H7 (cell line): ENCODE measurements at regions not wholly inside any gene's neighbourhood (a gene's known extent, or its start where the extent isn't known, plus 50 kb on each side); places are given as distances from the start of the nearest gene placed in this dataset.

Experiments
- DNase-seq: peaks from one replicate; pipeline ENCODE4 v3.0.0; 2012
- H3K27me3 ChIP-seq: 2 replicates; pipeline ENCODE4 v1.6.0; 2011; ENCODE audit warnings: mild to moderate bottlenecking, low read length; ENCODE audit not compliant: control insufficient read depth, insufficient read depth
- H3K36me3 ChIP-seq: replicated peaks from 2 replicates; pipeline ENCODE4 v1.5.1; 2011; ENCODE audit warnings: low read length; ENCODE audit not compliant: control insufficient read depth, insufficient read depth
- H3K4me3 ChIP-seq: 2 replicates; pipeline ENCODE4 v1.5.1; 2011; ENCODE audit warnings: low read depth, mild to moderate bottlenecking, control low read depth, low read length, moderate library complexity; ENCODE audit not compliant: insufficient read depth

DNA sequence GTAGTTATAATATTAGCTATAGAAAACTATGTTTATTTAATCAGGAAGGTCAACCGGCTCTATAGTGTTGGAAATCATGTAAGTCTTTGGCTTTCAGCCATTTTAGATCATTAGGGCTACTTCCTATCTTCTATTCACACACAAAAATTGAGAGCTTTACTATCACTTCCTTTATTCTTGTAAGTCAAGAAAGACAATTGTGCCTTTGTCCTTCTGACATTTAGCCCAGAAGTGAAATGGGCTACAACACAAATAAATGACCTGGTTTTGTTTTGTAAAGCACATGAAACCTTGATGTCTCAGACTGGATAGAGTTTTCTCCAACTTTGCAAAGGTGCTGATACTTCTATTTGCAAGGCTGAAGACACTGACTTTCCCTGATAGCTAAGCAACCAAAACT is 122.4 kb upstream of the ACSL4 start:
- H3K4me3 ChIP-seq, result no peak overlapping the region
- H3K36me3 ChIP-seq, result no peaks in the 10 kb centered on the region
- no peaks in the 10 kb centered on the region for H3K27me3 ChIP-seq
- DNase-seq, result no peak

DNA sequence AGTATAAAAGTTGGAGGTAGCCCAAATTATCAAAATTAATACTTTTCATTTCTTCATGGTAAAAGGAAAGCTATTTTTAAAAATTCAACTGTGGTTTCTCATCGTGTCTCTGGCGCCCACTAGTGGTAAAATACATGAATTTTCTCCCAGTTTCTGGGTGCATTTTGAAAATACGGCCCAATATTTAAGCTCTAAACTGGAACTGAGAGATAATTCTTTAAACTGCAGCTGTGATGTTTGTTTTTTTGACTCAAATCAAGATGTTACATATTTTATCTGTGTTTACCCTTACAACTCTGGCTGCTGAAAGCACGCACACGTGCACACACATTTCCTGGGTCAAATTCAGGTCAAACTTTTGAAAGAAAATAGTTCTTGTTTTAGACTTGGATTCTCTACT is 123.9 kb upstream of the ACSL4 start:
- peak; percentile 22 for DNase-seq
- Histone ChIP-seq H3K27me3 (no peaks in the 10 kb centered on the region), H3K4me3 (no peak overlapping the region), H3K36me3 (no peaks in the 10 kb centered on the region)

DNA sequence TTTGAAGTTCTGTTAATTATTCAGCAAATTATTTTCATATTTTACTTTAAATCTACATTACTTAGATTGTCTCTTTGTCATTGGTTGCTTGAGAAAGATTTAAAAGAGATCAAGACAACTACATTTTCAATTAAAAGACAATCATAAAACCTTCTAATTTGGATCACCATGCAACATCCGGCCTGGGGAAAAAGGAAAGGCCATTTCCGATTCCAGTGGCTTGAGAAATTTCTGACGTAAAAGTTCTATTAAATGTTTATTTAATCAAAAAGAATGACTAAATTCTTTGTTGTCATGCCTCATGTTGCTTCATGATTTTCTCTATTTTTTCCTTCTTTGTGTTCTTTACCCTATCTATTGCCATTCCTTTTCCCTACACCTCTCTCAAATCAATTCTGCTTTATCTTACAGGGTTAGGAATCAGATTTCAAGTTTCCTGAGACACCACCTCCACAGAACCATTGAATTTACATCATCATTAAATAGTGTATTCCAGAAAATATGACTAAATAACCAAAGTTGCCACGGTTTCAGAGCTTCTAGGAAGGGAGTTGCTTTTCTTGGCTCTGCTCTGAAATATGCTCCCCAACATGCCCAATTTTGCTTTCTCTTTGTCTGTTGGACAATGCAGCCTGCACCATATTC is 124.6 kb upstream of the ACSL4 start:
- no peak overlapping the region for H3K4me3 ChIP-seq
- no peaks in the 10 kb centered on the region for H3K27me3 ChIP-seq
- no peak for DNase-seq
- H3K36me3 ChIP-seq, result no peaks in the 10 kb centered on the region

DNA sequence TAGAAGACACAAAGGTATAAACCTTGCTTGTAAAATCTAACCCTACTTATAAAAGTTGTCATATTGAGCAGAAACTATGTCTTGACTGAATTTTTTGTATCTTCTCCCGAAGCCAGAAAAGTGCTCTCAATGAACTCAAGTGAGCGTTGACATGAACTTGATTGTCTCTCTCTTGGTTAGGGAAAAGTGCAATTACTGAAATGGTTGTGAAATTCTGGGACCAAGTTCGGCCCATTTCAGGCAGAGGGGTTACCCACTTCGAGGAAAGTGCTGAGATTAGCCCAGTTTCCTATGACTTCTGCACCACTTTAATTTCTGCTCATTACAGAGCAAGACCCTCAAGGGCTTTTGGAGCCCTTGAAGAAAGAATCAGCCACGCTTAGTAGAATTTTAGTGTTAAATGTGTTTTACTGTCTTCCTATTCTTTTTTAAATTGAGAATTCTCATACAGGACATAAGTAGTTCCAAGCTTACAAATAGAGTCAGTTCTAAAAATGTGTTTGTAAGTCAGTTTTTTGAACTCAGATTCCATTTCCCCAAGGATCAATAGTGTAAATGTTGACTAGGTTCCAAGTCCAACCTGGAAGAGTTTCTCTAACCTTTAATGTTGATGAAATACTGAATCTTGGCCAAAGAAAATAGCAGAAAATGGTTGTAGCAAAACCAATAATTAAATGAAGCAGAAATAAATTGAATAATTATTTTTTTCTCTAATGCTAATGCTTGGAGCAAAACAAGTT is 125.7 kb upstream of the ACSL4 start:
- Histone ChIP-seq H3K27me3 (no peaks in the 10 kb centered on the region), H3K36me3 (no peaks in the 10 kb centered on the region), H3K4me3 (no peak overlapping the region)
- no peak for DNase-seq

DNA sequence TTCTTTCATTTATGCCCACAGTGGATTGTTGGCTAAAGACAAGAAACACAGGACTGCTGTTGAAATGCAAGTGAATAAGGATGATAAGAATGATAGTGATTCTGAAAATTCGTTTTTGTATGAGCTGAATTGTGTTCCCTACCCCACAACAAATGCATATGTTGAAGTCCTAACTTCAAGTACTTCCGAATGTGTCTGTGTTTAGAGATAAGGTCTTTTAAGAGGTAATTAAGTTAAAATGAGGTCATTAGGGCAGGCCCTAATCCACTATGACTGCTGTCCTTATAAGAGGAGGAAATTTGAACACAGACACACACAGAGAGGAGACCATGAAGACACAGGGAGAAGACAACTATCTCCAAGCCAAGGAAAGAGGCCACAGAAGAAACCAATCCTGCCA is 126.6 kb upstream of the ACSL4 start:
- no peak for DNase-seq
- H3K36me3 ChIP-seq, result no peaks in the 10 kb centered on the region

DNA sequence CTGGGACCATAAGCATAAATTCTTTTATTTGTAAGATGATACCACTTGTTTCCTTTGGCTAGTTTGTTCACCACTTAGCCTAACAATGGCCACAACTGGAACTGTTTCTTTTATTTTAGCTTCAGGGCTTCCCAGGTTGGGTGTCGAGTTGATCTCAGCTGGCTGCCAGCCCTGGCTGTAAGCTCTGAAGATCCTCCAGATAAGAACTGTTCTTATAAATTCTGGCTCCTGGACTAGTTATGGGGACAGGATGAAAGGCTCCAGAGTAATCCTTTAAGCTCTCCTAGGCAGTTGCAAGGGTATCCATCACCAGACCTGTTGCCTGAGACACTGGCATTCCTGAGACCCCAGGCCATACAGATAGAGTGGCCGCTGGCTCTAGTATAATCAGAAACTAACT is 129.4 kb upstream of the ACSL4 start:
- Histone ChIP-seq H3K27me3 (no peaks in the 10 kb centered on the region), H3K36me3 (no peaks in the 10 kb centered on the region)
- DNase-seq, result no peak

More for the DNA sequence above, 126.6 kb upstream of the ACSL4 start:
- Histone ChIP-seq H3K27me3 (no peaks in the 10 kb centered on the region), H3K4me3 (no peak overlapping the region)

DNA sequence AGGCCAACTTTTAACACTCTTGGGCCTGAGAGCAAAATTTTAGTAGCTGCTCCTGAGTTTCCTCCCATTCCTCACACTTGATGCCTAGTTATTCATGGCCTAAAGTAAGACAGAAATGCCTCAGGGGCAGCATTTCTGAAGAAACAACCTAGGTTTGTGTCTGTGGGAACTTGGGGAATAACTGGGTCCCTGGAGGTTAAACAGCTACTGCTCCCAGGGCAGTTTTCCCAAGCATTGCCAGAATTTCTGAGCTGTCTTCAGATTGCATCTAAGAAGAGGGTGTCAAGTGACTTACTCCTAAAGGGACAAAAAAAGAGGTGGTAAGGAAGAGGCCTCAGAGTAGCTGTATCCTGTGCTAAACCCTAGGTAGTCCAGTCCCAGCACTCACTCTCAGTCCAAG is 130.8 kb upstream of the ACSL4 start:
- Histone ChIP-seq H3K36me3 (no peaks in the 10 kb centered on the region), H3K27me3 (no peaks in the 10 kb centered on the region), H3K4me3 (no peak overlapping the region)
- DNase-seq, result no peak

More for the DNA sequence above, 129.4 kb upstream of the ACSL4 start:
- H3K4me3 ChIP-seq, result no peak overlapping the region

DNA sequence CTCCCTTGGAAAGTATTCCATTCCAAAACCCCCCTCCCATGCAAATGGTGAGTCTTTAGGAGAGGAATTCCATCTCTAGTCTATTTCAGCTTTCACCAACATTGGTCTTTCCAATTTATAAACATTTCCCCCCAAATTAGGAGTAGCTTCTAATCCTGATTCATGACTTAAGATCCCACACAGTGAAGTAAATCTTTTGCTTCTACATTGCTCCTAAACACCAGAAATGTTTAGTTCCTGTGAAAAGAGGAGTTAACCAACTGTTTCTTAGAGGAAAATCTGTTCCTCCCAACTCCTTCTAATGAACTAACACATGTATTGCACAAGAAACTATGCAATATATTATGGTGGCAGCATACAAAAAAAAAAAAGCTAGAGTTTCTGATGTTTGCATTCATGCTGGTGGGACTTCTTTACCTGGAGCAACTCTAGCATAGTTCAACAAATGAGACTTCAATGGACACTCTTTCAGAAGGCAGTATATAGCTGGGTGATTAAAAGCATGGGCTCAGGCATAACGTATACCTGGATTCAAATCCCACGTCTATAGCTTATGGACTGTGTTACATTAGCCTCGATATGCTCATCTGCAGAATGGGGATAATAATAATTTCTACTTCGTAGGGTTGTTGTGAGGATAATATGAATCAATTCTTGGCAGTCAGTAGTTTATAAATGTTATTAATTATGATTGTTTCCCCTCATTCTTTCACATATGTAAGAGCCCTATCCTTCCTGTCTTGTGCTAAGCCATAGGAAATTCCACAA is 131.6 kb upstream of the TMEM164 start:
- Histone ChIP-seq H3K27me3 (no peaks in the 10 kb centered on the region), H3K4me3 (no peak overlapping the region), H3K36me3 (no peaks in the 10 kb centered on the region)
- no peak for DNase-seq

DNA sequence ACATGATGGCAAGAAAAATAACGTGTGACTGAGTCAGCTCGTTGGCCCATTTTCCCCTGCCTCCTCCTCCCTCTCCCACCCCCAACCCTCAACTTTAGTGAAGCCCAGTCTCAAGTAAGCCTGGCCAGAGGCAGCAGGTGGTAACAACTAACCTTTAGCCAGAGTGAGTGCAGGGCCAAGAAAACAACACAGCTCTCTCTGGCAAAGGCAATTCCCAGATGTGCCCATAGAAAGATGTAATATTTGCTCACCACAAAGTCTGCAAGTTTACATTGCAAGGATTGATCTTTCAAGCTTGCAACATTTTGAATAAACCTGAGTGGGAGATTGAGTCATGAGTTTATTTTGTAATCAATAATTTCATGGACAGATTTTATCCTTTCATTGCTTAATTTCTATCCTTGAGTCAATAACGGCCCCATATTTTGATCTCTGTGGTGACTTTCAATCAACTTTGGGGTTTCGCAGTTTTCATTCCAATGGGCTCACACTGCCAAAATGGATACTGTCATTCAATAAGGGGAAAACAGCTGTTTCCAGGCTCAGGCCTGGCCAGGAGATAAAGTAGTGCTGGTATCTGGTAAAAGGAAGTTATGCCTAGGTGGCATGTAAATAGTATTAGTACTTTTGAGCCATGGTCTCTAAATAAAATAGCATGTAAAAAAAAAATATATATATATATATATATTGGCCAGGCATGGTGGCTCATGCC is 130.7 kb upstream of the TMEM164 start:
- Histone ChIP-seq H3K36me3 (no peaks in the 10 kb centered on the region), H3K27me3 (no peaks in the 10 kb centered on the region), H3K4me3 (no peak overlapping the region)
- DNase-seq, result no peak

DNA sequence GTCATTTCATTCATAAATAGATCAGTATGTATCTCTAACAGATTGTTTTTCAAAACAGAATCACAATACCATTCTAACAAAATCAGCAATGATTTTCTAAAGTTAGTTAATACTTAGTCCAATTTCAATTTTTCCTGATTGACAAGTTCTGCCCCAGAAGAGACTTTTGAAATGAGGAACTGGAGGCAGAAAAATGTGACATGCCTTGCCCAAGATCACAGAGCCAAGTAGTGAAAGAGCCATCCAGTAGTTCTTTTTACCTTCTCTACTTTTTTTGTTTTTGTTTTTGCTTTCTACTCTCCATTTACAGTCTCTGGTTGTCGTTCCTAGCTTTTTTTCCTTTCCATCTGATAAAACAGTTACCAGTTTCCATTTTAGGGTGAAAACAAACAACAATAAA is 129.3 kb upstream of the TMEM164 start:
- Histone ChIP-seq H3K36me3 (no peaks in the 10 kb centered on the region), H3K27me3 (no peaks in the 10 kb centered on the region), H3K4me3 (no peak overlapping the region)
- no peak for DNase-seq

DNA sequence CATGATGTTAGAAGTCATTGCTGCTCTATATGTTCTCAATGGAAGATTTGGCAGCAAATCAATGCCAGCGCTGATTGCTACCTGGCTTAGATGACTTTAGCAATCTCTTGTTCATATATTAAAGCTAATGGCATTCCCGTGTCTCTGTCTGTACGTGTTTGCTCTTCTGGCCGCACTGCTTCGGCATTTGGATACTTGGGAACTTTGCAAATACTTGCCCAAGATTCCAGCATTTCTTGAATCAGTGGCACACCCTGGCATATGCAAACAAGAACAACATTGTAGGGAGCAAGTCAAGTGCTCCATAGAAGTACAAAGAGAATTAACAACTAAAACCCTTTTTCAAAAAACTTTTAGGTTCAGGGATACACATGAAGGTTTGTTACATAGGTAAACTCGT is 128.9 kb upstream of the TMEM164 start:
- Histone ChIP-seq H3K27me3 (no peaks in the 10 kb centered on the region), H3K36me3 (no peaks in the 10 kb centered on the region), H3K4me3 (no peak overlapping the region)
- DNase-seq, result no peak

DNA sequence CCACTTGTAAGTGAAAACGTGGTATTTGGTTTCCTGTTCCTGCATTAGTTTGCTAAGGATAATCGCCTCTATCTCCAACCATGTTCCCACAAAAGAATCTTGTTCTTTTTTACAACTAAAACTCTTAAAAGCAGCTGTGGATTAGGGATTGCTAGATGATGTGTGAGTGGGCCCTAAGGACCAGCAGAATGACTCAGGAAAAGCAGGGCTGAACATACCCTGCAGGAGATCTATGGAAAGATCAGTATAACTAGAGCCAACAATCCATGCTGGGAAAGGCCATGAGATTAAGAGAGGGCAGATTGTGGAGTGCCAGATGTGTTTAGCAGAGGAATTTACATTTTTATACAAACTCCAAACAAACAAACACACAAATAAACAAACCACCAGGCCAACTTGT is 128.4 kb upstream of the TMEM164 start:
- no peak overlapping the region for H3K4me3 ChIP-seq
- no peak for DNase-seq
- no peaks in the 10 kb centered on the region for H3K27me3 ChIP-seq
- H3K36me3 ChIP-seq, result no peaks in the 10 kb centered on the region

DNA sequence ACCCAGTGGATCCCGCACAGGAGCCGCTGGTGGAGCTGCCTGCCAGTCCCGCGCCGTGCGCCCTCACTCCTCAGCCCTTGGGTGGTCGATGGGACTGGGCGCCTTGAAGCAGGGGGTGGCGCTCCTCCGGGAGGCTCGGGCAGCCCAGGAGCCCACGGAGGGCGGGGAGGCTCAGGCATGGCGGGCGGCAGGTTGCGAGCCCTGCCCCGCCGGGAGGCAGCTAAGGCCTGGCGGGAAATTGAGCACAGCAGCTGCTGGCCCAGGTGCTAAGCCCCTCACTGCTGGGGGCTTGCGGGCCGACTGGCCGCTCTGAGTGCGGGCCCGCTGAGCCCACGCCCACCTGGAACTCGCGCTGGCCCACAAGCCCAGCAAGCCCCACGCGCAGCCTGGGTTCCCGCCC is 127.1 kb upstream of the TMEM164 start:
- Histone ChIP-seq H3K4me3 (no peak overlapping the region), H3K36me3 (no peaks in the 10 kb centered on the region), H3K27me3 (no peaks in the 10 kb centered on the region)
- no peak for DNase-seq

DNA sequence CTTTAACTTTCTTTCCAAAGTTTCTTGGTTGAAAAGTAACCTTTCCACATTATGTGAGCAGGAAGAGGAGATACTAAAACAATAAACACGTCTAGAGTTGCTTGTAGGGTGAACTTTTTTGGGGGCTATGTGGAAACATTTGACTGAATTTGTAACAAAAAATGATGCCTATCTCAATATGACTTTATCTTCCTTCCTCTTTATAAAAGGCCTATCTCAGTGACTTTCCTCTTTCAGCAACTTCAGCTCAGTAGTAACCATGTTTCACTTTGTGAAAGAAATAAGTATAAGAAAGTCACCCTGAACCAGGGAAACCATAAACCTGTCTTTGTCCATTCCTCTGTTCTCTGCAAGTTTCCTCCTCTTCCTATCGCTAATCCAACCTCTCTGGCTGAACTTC is 124.7 kb upstream of the TMEM164 start:
- DNase-seq, result no peak
- no peak overlapping the region for H3K4me3 ChIP-seq
- H3K36me3 ChIP-seq, result no peaks in the 10 kb centered on the region
- no peaks in the 10 kb centered on the region for H3K27me3 ChIP-seq
